HL-60 (cell line): ENCODE measurements at regions not wholly inside any gene's neighbourhood (a gene's known extent, or its start where the extent isn't known, plus 50 kb on each side); places are given as distances from the start of the nearest gene placed in this dataset.
"Not testable (repeated sequence)": the region's sequence is repeated elsewhere in the genome, so short reads cannot be mapped to it uniquely, and the experiment has no call there.

Experiments used
- DNase-seq, 2 experiments: peaks; one replicate each; pipeline ENCODE4 v3.0.0-alpha.2; 2010 to 2020; ENCODE audit warnings: low read depth in 1 of 2, low spot score in 1 of 2
- H3K27ac ChIP-seq: fragments of 250-450 bp; sonication (Bioruptor Pico); replicated peaks from 2 replicates; pipeline ENCODE4 v1.5.1; 2020; ENCODE audit warnings: mild to moderate bottlenecking, moderate library complexity
- H3K27me3 ChIP-seq: fragments of 250-450 bp; sonication (Bioruptor Pico); 2 replicates; pipeline ENCODE4 v1.5.1; 2021; ENCODE audit warnings: mild to moderate bottlenecking, moderate library complexity; ENCODE audit not compliant: insufficient read depth, poor library complexity, severe bottlenecking
- H3K4me3 ChIP-seq: replicated peaks from 2 replicates; pipeline ENCODE4 v1.5.1; 2011; ENCODE audit warnings: mild to moderate bottlenecking, control low read depth, low read length; ENCODE audit not compliant: insufficient read depth
- CTCF ChIP-seq: IDR thresholded peaks from one replicate; pipeline ENCODE4 v1.5.1; 2011; ENCODE audit warnings: low read length, control low read depth, inconsistent platforms; ENCODE audit not compliant: insufficient read depth
- GABPA ChIP-seq: IDR thresholded peaks from 2 replicates; pipeline ENCODE4 v1.6.1; 2012; ENCODE audit warnings: low read depth
- POLR2AphosphoS5 ChIP-seq: IDR thresholded peaks from 2 replicates; pipeline ENCODE4 v1.6.1; 2012; ENCODE audit warnings: low read depth
- SPI1 ChIP-seq: IDR thresholded peaks from 2 replicates; pipeline ENCODE4 v1.6.1; 2012; ENCODE audit warnings: low read depth, mild to moderate bottlenecking, borderline replicate concordance
- TF ChIP-seq, protein P1 (sequence below): IDR thresholded peaks from 2 replicates; pipeline ENCODE4 v1.6.1; 2012; ENCODE audit warnings: low read depth; ENCODE audit not compliant: insufficient replicate concordance

GRCh38 chr4:160110891-160111290 is 1008.0 kb downstream of the RAPGEF2 start:
- TF ChIP-seq SPI1 = no peak
- TF ChIP-seq GABPA = no peak
- TF ChIP-seq POLR2AphosphoS5 = no peak
- TF ChIP-seq, protein P1, sequence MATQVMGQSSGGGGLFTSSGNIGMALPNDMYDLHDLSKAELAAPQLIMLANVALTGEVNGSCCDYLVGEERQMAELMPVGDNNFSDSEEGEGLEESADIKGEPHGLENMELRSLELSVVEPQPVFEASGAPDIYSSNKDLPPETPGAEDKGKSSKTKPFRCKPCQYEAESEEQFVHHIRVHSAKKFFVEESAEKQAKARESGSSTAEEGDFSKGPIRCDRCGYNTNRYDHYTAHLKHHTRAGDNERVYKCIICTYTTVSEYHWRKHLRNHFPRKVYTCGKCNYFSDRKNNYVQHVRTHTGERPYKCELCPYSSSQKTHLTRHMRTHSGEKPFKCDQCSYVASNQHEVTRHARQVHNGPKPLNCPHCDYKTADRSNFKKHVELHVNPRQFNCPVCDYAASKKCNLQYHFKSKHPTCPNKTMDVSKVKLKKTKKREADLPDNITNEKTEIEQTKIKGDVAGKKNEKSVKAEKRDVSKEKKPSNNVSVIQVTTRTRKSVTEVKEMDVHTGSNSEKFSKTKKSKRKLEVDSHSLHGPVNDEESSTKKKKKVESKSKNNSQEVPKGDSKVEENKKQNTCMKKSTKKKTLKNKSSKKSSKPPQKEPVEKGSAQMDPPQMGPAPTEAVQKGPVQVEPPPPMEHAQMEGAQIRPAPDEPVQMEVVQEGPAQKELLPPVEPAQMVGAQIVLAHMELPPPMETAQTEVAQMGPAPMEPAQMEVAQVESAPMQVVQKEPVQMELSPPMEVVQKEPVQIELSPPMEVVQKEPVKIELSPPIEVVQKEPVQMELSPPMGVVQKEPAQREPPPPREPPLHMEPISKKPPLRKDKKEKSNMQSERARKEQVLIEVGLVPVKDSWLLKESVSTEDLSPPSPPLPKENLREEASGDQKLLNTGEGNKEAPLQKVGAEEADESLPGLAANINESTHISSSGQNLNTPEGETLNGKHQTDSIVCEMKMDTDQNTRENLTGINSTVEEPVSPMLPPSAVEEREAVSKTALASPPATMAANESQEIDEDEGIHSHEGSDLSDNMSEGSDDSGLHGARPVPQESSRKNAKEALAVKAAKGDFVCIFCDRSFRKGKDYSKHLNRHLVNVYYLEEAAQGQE = no peak
- no peak for TF ChIP-seq CTCF
- H3K4me3 ChIP-seq = no peak overlapping the region
- DNase-seq = no peak
- H3K27me3 ChIP-seq = no peaks in the 10 kb centered on the region
- H3K27ac ChIP-seq = no peak overlapping the region

DNA sequence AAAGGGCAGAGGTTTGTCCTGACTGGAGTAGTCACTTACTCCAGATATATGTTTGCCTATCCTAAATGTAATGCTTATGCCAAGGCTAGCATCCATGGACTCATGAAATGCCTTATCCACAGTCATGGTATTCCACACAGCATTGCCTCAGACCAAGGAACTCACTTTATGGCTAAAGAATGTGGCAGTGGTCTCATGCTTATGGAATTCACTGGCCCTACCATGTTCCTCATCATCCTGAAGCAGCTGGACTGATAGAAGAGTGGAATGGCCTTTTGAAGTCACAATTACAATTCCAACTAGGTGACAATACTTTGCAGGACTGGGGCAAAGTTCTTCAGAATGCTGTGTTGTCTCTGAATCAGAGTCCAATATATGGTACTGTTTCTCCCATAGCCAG is 1014.8 kb downstream of the RAPGEF2 start:
- TF ChIP-seq POLR2AphosphoS5 = no peak
- TF ChIP-seq CTCF = no peak
- TF ChIP-seq, protein P1 = no peak
- TF ChIP-seq SPI1 = no peak
- no peak overlapping the region for H3K27ac ChIP-seq
- H3K27me3 ChIP-seq = no peaks in the 10 kb centered on the region
- DNase-seq = no peak
- no peak overlapping the region for H3K4me3 ChIP-seq

GRCh38 chr4:160125576-160126287 is 1022.9 kb downstream of the RAPGEF2 start:
- DNase-seq, H3K27ac ChIP-seq, H3K27me3 ChIP-seq: not testable (repeated sequence)

DNA sequence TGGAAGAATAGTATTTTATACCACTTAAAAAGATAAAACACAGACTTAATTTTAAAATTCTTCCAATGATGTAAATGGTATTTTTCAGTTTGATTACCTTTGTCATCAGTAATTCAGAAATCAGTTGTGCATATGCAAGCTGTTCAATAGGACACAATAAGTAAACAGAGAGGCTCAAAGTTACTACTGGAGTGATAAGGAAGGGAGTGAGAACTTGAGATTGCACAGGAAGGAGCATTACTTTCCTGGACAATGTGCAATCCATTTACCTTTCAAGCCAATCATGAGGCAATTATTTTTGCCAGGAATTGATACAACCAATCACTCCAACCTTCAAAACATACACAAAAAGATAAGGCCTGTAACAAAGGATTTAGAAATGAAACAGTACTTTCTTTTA is 1024.3 kb downstream of the RAPGEF2 start:
- no peaks in the 10 kb centered on the region for H3K27me3 ChIP-seq
- no peak for DNase-seq
- H3K4me3 ChIP-seq = no peak overlapping the region
- TF ChIP-seq POLR2AphosphoS5 = no peak
- TF ChIP-seq, protein P1 = no peak
- H3K27ac ChIP-seq = no peak overlapping the region

More at GRCh38 chr4:160125576-160126287, 1022.9 kb downstream of the RAPGEF2 start:
- not testable (repeated sequence) for H3K4me3 ChIP-seq
